Loucy (cell line): ENCODE measurements at regions not wholly inside any gene's neighbourhood (a gene's known extent, or its start where the extent isn't known, plus 50 kb on each side); places are given as distances from the start of the nearest gene placed in this dataset.

ENCODE experiments used
- H2AFZ ChIP-seq: fragments of 200-600 bp; sonication (generic); 2 replicates; pipeline ENCODE4 v1.6.0; 2016; ENCODE audit warnings: antibody characterized with exemption, mild to moderate bottlenecking, low read length, moderate library complexity
- H3F3A ChIP-seq: fragments of 200-600 bp; 2 replicates; pipeline ENCODE4 v1.6.0; 2016; ENCODE audit warnings: antibody characterized with exemption, low read depth, mild to moderate bottlenecking
- H3K27me3 ChIP-seq: fragments of 200-600 bp; sonication (generic); 2 replicates; pipeline ENCODE4 v1.6.1; 2014; ENCODE audit warnings: low read length, mild to moderate bottlenecking; ENCODE audit not compliant: insufficient read depth, poor library complexity, severe bottlenecking
- H3K36me3 ChIP-seq: fragments of 200-600 bp; sonication (generic); 2 replicates; pipeline ENCODE4 v1.6.1; 2016; ENCODE audit warnings: low read length; ENCODE audit not compliant: insufficient read depth
- H3K4me1 ChIP-seq: fragments of 200-600 bp; sonication (generic); 2 replicates; pipeline ENCODE4 v1.5.1; 2014; ENCODE audit warnings: low read length, mild to moderate bottlenecking; ENCODE audit not compliant: insufficient read depth, poor library complexity, severe bottlenecking
- H3K4me2 ChIP-seq: fragments of 200-600 bp; sonication (generic); 2 replicates; pipeline ENCODE4 v1.6.0; 2014; ENCODE audit warnings: antibody characterized with exemption, low read length, low read depth, mild to moderate bottlenecking; ENCODE audit not compliant: poor library complexity, severe bottlenecking
- H3K4me3 ChIP-seq: fragments of 200-600 bp; sonication (generic); 2 replicates; pipeline ENCODE4 v1.5.1; 2014; ENCODE audit warnings: low read length, mild to moderate bottlenecking, mixed read lengths; ENCODE audit not compliant: poor library complexity, severe bottlenecking
- H3K79me2 ChIP-seq: fragments of 200-600 bp; sonication (generic); 2 replicates; pipeline ENCODE4 v1.6.1; 2014; ENCODE audit warnings: low read length; ENCODE audit not compliant: insufficient read depth
- H3K9ac ChIP-seq: fragments of 200-600 bp; sonication (generic); 2 replicates; pipeline ENCODE4 v1.6.0; 2014; ENCODE audit warnings: mild to moderate bottlenecking, low read depth, low read length, moderate library complexity; ENCODE audit not compliant: poor library complexity, severe bottlenecking
- H3K9me2 ChIP-seq: fragments of 200-600 bp; sonication (generic); replicated peaks from 2 replicates; pipeline ENCODE4 v1.6.1; 2016; ENCODE audit warnings: low read depth, low read length, mixed read lengths
- H3K9me3 ChIP-seq: fragments of 200-600 bp; sonication (generic); 2 replicates; pipeline ENCODE4 v1.6.1; 2014; ENCODE audit warnings: mild to moderate bottlenecking, antibody characterized with exemption, low read length, low read depth; ENCODE audit not compliant: insufficient read depth
- H4K20me1 ChIP-seq: fragments of 200-600 bp; sonication (generic); 2 replicates; pipeline ENCODE4 v1.6.0; 2014; ENCODE audit warnings: antibody characterized with exemption, low read length, mild to moderate bottlenecking; ENCODE audit not compliant: insufficient read depth, poor library complexity, severe bottlenecking
- CTCF ChIP-seq: fragments of 200-600 bp; sonication (generic); conservative IDR thresholded peaks from 2 replicates; pipeline ENCODE4 v1.5.1; 2014; ENCODE audit warnings: mild to moderate bottlenecking, antibody characterized with exemption, low read length
- EZH2phosphoT487 ChIP-seq: fragments of 200-600 bp; IDR thresholded peaks from 2 replicates; pipeline ENCODE4 v1.6.1; 2018; ENCODE audit warnings: antibody characterized with exemption, mild to moderate bottlenecking, moderate library complexity, borderline replicate concordance

- H3K9ac ChIP-seq, result no peak overlapping the region
- no peaks in the 10 kb centered on the region for H4K20me1 ChIP-seq
- no peak overlapping the region for H3K4me2 ChIP-seq
- no peaks in the 10 kb centered on the region for H3K4me1 ChIP-seq
- no peaks in the 10 kb centered on the region for H3F3A ChIP-seq
- H3K79me2 ChIP-seq, result no peaks in the 10 kb centered on the region
- no peak overlapping the region for H2AFZ ChIP-seq
- H3K36me3 ChIP-seq, result no peaks in the 10 kb centered on the region
- TF ChIP-seq EZH2phosphoT487 (no peak), CTCF (no peak)
- H3K9me3 ChIP-seq, result no peaks in the 10 kb centered on the region
- H3K27me3 ChIP-seq, result no peaks in the 10 kb centered on the region
- H3K4me3 ChIP-seq, result no peak overlapping the region
- H3K9me2 ChIP-seq, result no peaks in the 10 kb centered on the region
Measured at GRCh38 chr16:62829084-62829483, 792.8 kb upstream of the CDH8 start.

GRCh38 chr16:62821824-62822223 lies 785.6 kb upstream of the CDH8 start:
- Histone ChIP-seq H3K9ac (no peak overlapping the region), H3K9me3 (no peaks in the 10 kb centered on the region), H2AFZ (no peak overlapping the region), H3F3A (no peaks in the 10 kb centered on the region), H3K4me3 (no peak overlapping the region), H3K4me2 (no peak overlapping the region), H3K27me3 (no peaks in the 10 kb centered on the region), H4K20me1 (no peaks in the 10 kb centered on the region), H3K79me2 (no peaks in the 10 kb centered on the region), H3K4me1 (no peaks in the 10 kb centered on the region), H3K36me3 (no peaks in the 10 kb centered on the region), H3K9me2 (no peaks in the 10 kb centered on the region)
- no peak for TF ChIP-seq CTCF
- no peak for TF ChIP-seq EZH2phosphoT487

GRCh38 chr16:62816971-62817519 lies 780.8 kb upstream of the CDH8 start:
- Histone ChIP-seq H4K20me1 (no peaks in the 10 kb centered on the region), H3K9ac (no peak overlapping the region), H3K9me2 (no peaks in the 10 kb centered on the region), H3K27me3 (no peaks in the 10 kb centered on the region), H3K9me3 (no peaks in the 10 kb centered on the region), H3F3A (no peaks in the 10 kb centered on the region), H3K4me2 (no peak overlapping the region), H2AFZ (no peak overlapping the region), H3K4me3 (no peak overlapping the region), H3K36me3 (no peaks in the 10 kb centered on the region), H3K79me2 (no peaks in the 10 kb centered on the region), H3K4me1 (no peaks in the 10 kb centered on the region)
- TF ChIP-seq EZH2phosphoT487, result no peak
- no peak for TF ChIP-seq CTCF
